ENCODE measurements at regions not wholly inside any gene's neighbourhood (a gene's known extent, or its start where the extent isn't known, plus 50 kb on each side); places are given as distances from the start of the nearest gene placed in this dataset.
"Not testable (repeated sequence)": the region's sequence is repeated elsewhere in the genome, so short reads cannot be mapped to it uniquely, and the experiment has no call there.

- WGBS, 2 experiments (ENCODE audit: insufficient coverage in 2 of 2): 100% methylated on average over 1 of the region's 1 CpG
- H3K4me1 ChIP-seq (ENCODE audit: control insufficient read depth, insufficient read depth, low read length, poor library complexity, severe bottlenecking); H3K4me3 ChIP-seq (ENCODE audit: extremely low read depth, insufficient read depth, low read length, poor library complexity, severe bottlenecking); H3K27ac ChIP-seq (ENCODE audit: low read depth, low read length, severe bottlenecking); H3K9me3 ChIP-seq (ENCODE audit: control insufficient read depth, low read length); H3K36me3 ChIP-seq (ENCODE audit: control insufficient read depth, insufficient read depth, low read length): not testable (repeated sequence)
These were observed 194.6 kb upstream of the CXCR4 start for GRCh38 chr2:136312568-136312967.

GRCh38 chr2:136310797-136311603 lies 193.1 kb upstream of the CXCR4 start:
- WGBS, 2 experiments (ENCODE audit: insufficient coverage in 2 of 2): 94 to 98% methylated on average over 7 of the region's 11 CpGs
- no peaks in the 10 kb centered on the region for H3K9me3 ChIP-seq (ENCODE audit: control insufficient read depth, low read length)
- no peak overlapping the region for H3K27ac ChIP-seq (ENCODE audit: low read depth, low read length, severe bottlenecking)
- H3K36me3 ChIP-seq (ENCODE audit: control insufficient read depth, insufficient read depth, low read length): no peaks in the 10 kb centered on the region
- no peaks in the 10 kb centered on the region for H3K4me1 ChIP-seq (ENCODE audit: control insufficient read depth, insufficient read depth, low read length, poor library complexity, severe bottlenecking)
- H3K4me3 ChIP-seq (ENCODE audit: extremely low read depth, insufficient read depth, low read length, poor library complexity, severe bottlenecking): no peak overlapping the region

- no peaks in the 10 kb centered on the region for H3K4me1 ChIP-seq (ENCODE audit: control insufficient read depth, insufficient read depth, low read length, poor library complexity, severe bottlenecking)
- H3K36me3 ChIP-seq (ENCODE audit: control insufficient read depth, insufficient read depth, low read length): no peaks in the 10 kb centered on the region
- no peaks in the 10 kb centered on the region for H3K9me3 ChIP-seq (ENCODE audit: control insufficient read depth, low read length)
- H3K4me3 ChIP-seq (ENCODE audit: extremely low read depth, insufficient read depth, low read length, poor library complexity, severe bottlenecking): no peak overlapping the region
- H3K27ac ChIP-seq (ENCODE audit: low read depth, low read length, severe bottlenecking): no peak overlapping the region
- 88 to 92% methylated on average over 2 to 7 of the region's 10 CpGs for WGBS, 2 experiments (ENCODE audit: insufficient coverage in 2 of 2)
These were observed 192.1 kb upstream of the CXCR4 start for GRCh38 chr2:136310005-136310495.

GRCh38 chr2:136308611-136309010 lies 190.7 kb upstream of the CXCR4 start:
- 71% methylated on average over 1 of the region's 1 CpG; no CpG with 5 or more reads in 1 of the 2 experiments for WGBS, 2 experiments (ENCODE audit: insufficient coverage in 2 of 2)
- no peaks in the 10 kb centered on the region for H3K36me3 ChIP-seq (ENCODE audit: control insufficient read depth, insufficient read depth, low read length)
- no peaks in the 10 kb centered on the region for H3K4me1 ChIP-seq (ENCODE audit: control insufficient read depth, insufficient read depth, low read length, poor library complexity, severe bottlenecking)

DNA sequence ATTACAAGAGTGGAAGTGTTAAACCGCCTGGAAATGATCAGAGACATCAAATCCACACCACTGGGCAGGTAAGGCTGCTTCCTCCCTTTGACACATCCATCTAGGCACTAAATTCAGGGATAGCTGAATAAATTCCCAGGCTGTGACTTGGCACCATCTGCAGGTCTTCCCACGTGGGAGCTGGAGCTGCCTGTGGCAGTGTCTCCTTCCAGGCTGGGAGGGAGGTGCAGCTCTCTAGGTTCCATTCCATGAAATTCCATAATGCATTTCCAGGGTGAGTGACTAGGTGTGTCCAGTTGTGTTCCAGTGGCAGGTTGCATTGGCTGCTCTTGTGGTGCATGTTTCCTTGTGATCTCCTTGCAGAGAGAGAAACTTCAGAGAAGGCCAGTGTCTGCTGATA lies 188.9 kb upstream of the CXCR4 start:
- H3K27ac ChIP-seq (ENCODE audit: low read depth, low read length, severe bottlenecking): no peak overlapping the region
- 55 to 66% methylated on average over 2 of the region's 2 CpGs for WGBS, 2 experiments (ENCODE audit: insufficient coverage in 2 of 2)
- no peak overlapping the region for H3K4me3 ChIP-seq (ENCODE audit: extremely low read depth, insufficient read depth, low read length, poor library complexity, severe bottlenecking)
- no peaks in the 10 kb centered on the region for H3K9me3 ChIP-seq (ENCODE audit: control insufficient read depth, low read length)
- no peaks in the 10 kb centered on the region for H3K36me3 ChIP-seq (ENCODE audit: control insufficient read depth, insufficient read depth, low read length)
- H3K4me1 ChIP-seq (ENCODE audit: control insufficient read depth, insufficient read depth, low read length, poor library complexity, severe bottlenecking): no peaks in the 10 kb centered on the region

More at GRCh38 chr2:136308611-136309010, 190.7 kb upstream of the CXCR4 start:
- no peak overlapping the region for H3K27ac ChIP-seq (ENCODE audit: low read depth, low read length, severe bottlenecking)
- no peak overlapping the region for H3K4me3 ChIP-seq (ENCODE audit: extremely low read depth, insufficient read depth, low read length, poor library complexity, severe bottlenecking)
- no peaks in the 10 kb centered on the region for H3K9me3 ChIP-seq (ENCODE audit: control insufficient read depth, low read length)

- 90 to 95% methylated on average over 4 to 6 of the region's 7 CpGs for WGBS, 2 experiments (ENCODE audit: insufficient coverage in 2 of 2)
- H3K4me1 ChIP-seq (ENCODE audit: control insufficient read depth, insufficient read depth, low read length, poor library complexity, severe bottlenecking): no peaks in the 10 kb centered on the region
- H3K4me3 ChIP-seq (ENCODE audit: extremely low read depth, insufficient read depth, low read length, poor library complexity, severe bottlenecking): no peak overlapping the region
- H3K36me3 ChIP-seq (ENCODE audit: control insufficient read depth, insufficient read depth, low read length): no peaks in the 10 kb centered on the region
- H3K9me3 ChIP-seq (ENCODE audit: control insufficient read depth, low read length): no peaks in the 10 kb centered on the region
- H3K27ac ChIP-seq (ENCODE audit: low read depth, low read length, severe bottlenecking): no peak overlapping the region
These were observed 187.7 kb upstream of the CXCR4 start for GRCh38 chr2:136305517-136306192.

GRCh38 chr2:136301006-136301405 lies 183.1 kb upstream of the CXCR4 start:
- H3K36me3 ChIP-seq (ENCODE audit: control insufficient read depth, insufficient read depth, low read length): no peaks in the 10 kb centered on the region
- H3K9me3 ChIP-seq (ENCODE audit: control insufficient read depth, low read length): no peaks in the 10 kb centered on the region
- H3K4me3 ChIP-seq (ENCODE audit: extremely low read depth, insufficient read depth, low read length, poor library complexity, severe bottlenecking): no peak overlapping the region
- no peak overlapping the region for H3K27ac ChIP-seq (ENCODE audit: low read depth, low read length, severe bottlenecking)
- H3K4me1 ChIP-seq (ENCODE audit: control insufficient read depth, insufficient read depth, low read length, poor library complexity, severe bottlenecking): no peaks in the 10 kb centered on the region
- 91 to 95% methylated on average over 10 of the region's 10 CpGs for WGBS, 2 experiments (ENCODE audit: insufficient coverage in 2 of 2)

- Histone ChIP-seq H3K4me3 (ENCODE audit: extremely low read depth, insufficient read depth, low read length, poor library complexity, severe bottlenecking) (no peak overlapping the region), H3K27ac (ENCODE audit: low read depth, low read length, severe bottlenecking) (no peak overlapping the region), H3K9me3 (ENCODE audit: control insufficient read depth, low read length) (no peaks in the 10 kb centered on the region), H3K36me3 (ENCODE audit: control insufficient read depth, insufficient read depth, low read length) (no peaks in the 10 kb centered on the region), H3K4me1 (ENCODE audit: control insufficient read depth, insufficient read depth, low read length, poor library complexity, severe bottlenecking) (no peaks in the 10 kb centered on the region)
- WGBS, 2 experiments (ENCODE audit: insufficient coverage in 2 of 2): 83 to 100% methylated on average over 1 of the region's 5 CpGs
These were observed 180.7 kb upstream of the CXCR4 start for GRCh38 chr2:136298631-136299030.

GRCh38 chr2:136297994-136298393 lies 180.0 kb upstream of the CXCR4 start:
- Histone ChIP-seq H3K9me3 (ENCODE audit: control insufficient read depth, low read length) (no peaks in the 10 kb centered on the region), H3K27ac (ENCODE audit: low read depth, low read length, severe bottlenecking) (no peak overlapping the region), H3K36me3 (ENCODE audit: control insufficient read depth, insufficient read depth, low read length) (no peaks in the 10 kb centered on the region), H3K4me3 (ENCODE audit: extremely low read depth, insufficient read depth, low read length, poor library complexity, severe bottlenecking) (no peak overlapping the region), H3K4me1 (ENCODE audit: control insufficient read depth, insufficient read depth, low read length, poor library complexity, severe bottlenecking) (no peaks in the 10 kb centered on the region)
- WGBS, 2 experiments (ENCODE audit: insufficient coverage in 2 of 2): no CpG with 5 or more reads among the region's 4 CpGs

DNA sequence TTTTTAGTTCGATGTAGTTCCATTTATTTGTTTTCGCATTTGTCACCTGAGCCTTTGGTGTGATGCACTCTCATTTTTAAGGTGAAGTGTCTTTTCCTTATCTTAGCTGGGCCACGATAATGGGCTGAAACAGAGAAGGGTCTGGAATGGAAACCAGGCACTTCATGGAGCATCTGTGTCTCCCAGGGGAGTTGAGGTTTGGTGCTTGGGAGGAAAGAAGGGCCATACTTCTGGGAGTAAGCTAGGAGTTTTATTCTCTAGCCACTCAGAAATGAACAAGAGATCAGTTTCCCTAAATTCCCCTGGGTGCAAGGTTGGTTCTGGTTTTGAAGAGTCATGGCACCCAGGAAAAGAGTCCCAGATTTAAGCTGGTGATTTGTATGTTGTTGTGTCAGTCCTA lies 179.4 kb upstream of the CXCR4 start:
- 100% methylated on average over 1 of the region's 3 CpGs for WGBS, 2 experiments (ENCODE audit: insufficient coverage in 2 of 2)
- H3K4me1 ChIP-seq (ENCODE audit: control insufficient read depth, insufficient read depth, low read length, poor library complexity, severe bottlenecking): no peaks in the 10 kb centered on the region
- H3K9me3 ChIP-seq (ENCODE audit: control insufficient read depth, low read length): no peaks in the 10 kb centered on the region
- no peak overlapping the region for H3K27ac ChIP-seq (ENCODE audit: low read depth, low read length, severe bottlenecking)
- no peak overlapping the region for H3K4me3 ChIP-seq (ENCODE audit: extremely low read depth, insufficient read depth, low read length, poor library complexity, severe bottlenecking)
- no peaks in the 10 kb centered on the region for H3K36me3 ChIP-seq (ENCODE audit: control insufficient read depth, insufficient read depth, low read length)

GRCh38 chr2:136295168-136295567 lies 177.2 kb upstream of the CXCR4 start:
- WGBS, 2 experiments (ENCODE audit: insufficient coverage in 2 of 2): 67% methylated on average over 1 of the region's 1 CpG; no CpG with 5 or more reads in 1 of the 2 experiments
- Histone ChIP-seq H3K36me3 (ENCODE audit: control insufficient read depth, insufficient read depth, low read length) (no peaks in the 10 kb centered on the region), H3K9me3 (ENCODE audit: control insufficient read depth, low read length) (no peaks in the 10 kb centered on the region), H3K27ac (ENCODE audit: low read depth, low read length, severe bottlenecking) (no peak overlapping the region), H3K4me1 (ENCODE audit: control insufficient read depth, insufficient read depth, low read length, poor library complexity, severe bottlenecking) (no peaks in the 10 kb centered on the region), H3K4me3 (ENCODE audit: extremely low read depth, insufficient read depth, low read length, poor library complexity, severe bottlenecking) (no peak overlapping the region)

All from mesodermal cell (in vitro differentiated cells).